ENCODE measurements at regions not wholly inside any gene's neighbourhood (a gene's known extent, or its start where the extent isn't known, plus 50 kb on each side); places are given as distances from the start of the nearest gene placed in this dataset.

DNA sequence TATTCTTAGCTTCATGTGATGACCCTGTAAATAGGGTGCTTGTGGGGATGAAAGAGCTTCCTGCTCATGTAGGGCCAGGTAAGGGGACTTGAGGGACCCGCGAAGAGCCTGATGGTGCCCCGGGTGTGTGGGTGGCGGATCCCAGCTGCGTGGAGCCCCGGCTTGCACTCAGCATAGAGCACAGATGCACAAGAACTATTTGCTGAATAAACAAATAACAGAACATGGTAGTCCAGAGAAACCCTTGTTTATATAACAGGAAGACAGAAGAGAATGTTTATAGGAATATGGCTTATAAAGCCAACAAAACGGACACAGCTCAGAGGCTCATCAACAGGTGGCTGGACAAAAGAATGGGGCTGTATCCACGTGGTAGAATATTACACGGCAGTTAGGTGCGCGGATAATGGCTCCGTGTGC is 106.9 kb upstream of the COL5A1 start:
- Histone ChIP-seq H3K36me3 (ENCODE audit: control insufficient read depth in 2 of 2, insufficient read depth in 2 of 2, low read length in 1 of 2) (no peaks in the 10 kb centered on the region), H3K9me3 (ENCODE audit: control insufficient read depth in 2 of 2, insufficient read depth in 1 of 2, low read depth in 1 of 2, low read length in 1 of 2) (peaks cover 3% of the 10 kb centered on the region in 2 donors)
- WGBS, 2 donors: 59 to 65% methylated on average over 12 of the region's 12 CpGs

DNA sequence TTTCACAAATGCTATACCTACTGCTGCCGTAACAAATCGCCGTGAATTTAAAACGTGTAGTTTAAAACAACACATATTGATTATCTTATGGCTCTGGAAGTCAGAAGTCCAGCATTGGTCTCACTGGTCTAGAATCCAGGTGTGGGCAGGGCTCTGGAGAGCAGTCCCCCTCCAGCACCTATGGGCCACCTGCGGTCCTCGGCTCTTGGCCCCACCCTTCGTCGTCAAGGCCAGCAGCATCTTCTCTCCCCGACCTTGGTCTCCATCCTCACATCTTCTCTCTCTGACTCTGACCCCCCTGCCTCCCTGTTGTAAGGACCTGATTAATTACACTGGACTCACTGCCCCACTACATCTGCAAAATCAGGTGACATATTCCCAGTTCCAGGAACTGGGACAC is 106.4 kb upstream of the COL5A1 start:
- 87 to 88% methylated on average over 9 of the region's 9 CpGs for WGBS, 2 donors
- no peak overlapping the region for H3K27ac ChIP-seq (ENCODE audit: low read depth in 2 of 2, low read length in 1 of 2)
- peaks cover 3% of the 10 kb centered on the region in 2 donors for H3K9me3 ChIP-seq (ENCODE audit: control insufficient read depth in 2 of 2, insufficient read depth in 1 of 2, low read depth in 1 of 2, low read length in 1 of 2)
- no peaks in the 10 kb centered on the region for H3K36me3 ChIP-seq (ENCODE audit: control insufficient read depth in 2 of 2, insufficient read depth in 2 of 2, low read length in 1 of 2)
- H3K4me3 ChIP-seq (ENCODE audit: low read depth in 1 of 2, low read length in 2 of 2): no peak overlapping the region
- H3K27me3 ChIP-seq (ENCODE audit: control insufficient read depth in 1 of 2, insufficient read depth in 2 of 2, low read length in 2 of 2): no peaks in the 10 kb centered on the region
- H3K4me1 ChIP-seq (ENCODE audit: control insufficient read depth in 2 of 2, insufficient read depth in 2 of 2, low read length in 1 of 2): peaks cover 0 to 2% of the 10 kb centered on the region in 2 donors

More for the DNA sequence above, 106.9 kb upstream of the COL5A1 start:
- H3K27ac ChIP-seq (ENCODE audit: low read depth in 2 of 2, low read length in 1 of 2): no peak overlapping the region
- no peak overlapping the region for H3K4me3 ChIP-seq (ENCODE audit: low read depth in 1 of 2, low read length in 2 of 2)
- peaks cover 0 to 2% of the 10 kb centered on the region in 2 donors for H3K4me1 ChIP-seq (ENCODE audit: control insufficient read depth in 2 of 2, insufficient read depth in 2 of 2, low read length in 1 of 2)
- no peaks in the 10 kb centered on the region for H3K27me3 ChIP-seq (ENCODE audit: control insufficient read depth in 1 of 2, insufficient read depth in 2 of 2, low read length in 2 of 2)

GRCh38 chr9:134536101-134536900 is 105.3 kb upstream of the COL5A1 start:
- Histone ChIP-seq H3K27me3 (ENCODE audit: control insufficient read depth in 1 of 2, insufficient read depth in 2 of 2, low read length in 2 of 2) (no peaks in the 10 kb centered on the region), H3K4me1 (ENCODE audit: control insufficient read depth in 2 of 2, insufficient read depth in 2 of 2, low read length in 1 of 2) (peaks cover 0 to 2% of the 10 kb centered on the region in 2 donors), H3K9me3 (ENCODE audit: control insufficient read depth in 2 of 2, insufficient read depth in 1 of 2, low read depth in 1 of 2, low read length in 1 of 2) (peaks cover 0 to 2% of the 10 kb centered on the region in 2 donors), H3K27ac (ENCODE audit: low read depth in 2 of 2, low read length in 1 of 2) (no peak overlapping the region), H3K4me3 (ENCODE audit: low read depth in 1 of 2, low read length in 2 of 2) (no peak overlapping the region), H3K36me3 (ENCODE audit: control insufficient read depth in 2 of 2, insufficient read depth in 2 of 2, low read length in 1 of 2) (no peaks in the 10 kb centered on the region)
- WGBS, 2 donors: 69 to 71% methylated on average over 22 of the region's 22 CpGs

- H3K9me3 ChIP-seq (ENCODE audit: control insufficient read depth in 2 of 2, insufficient read depth in 1 of 2, low read depth in 1 of 2, low read length in 1 of 2): no peaks in the 10 kb centered on the region
- WGBS, 2 donors: 86 to 88% methylated on average over 14 of the region's 14 CpGs
- H3K36me3 ChIP-seq (ENCODE audit: control insufficient read depth in 2 of 2, insufficient read depth in 2 of 2, low read length in 1 of 2): no peaks in the 10 kb centered on the region
- H3K4me1 ChIP-seq (ENCODE audit: control insufficient read depth in 2 of 2, insufficient read depth in 2 of 2, low read length in 1 of 2): peaks cover 0 to 2% of the 10 kb centered on the region in 2 donors
- H3K4me3 ChIP-seq (ENCODE audit: low read depth in 1 of 2, low read length in 2 of 2): no peak overlapping the region
- H3K27me3 ChIP-seq (ENCODE audit: control insufficient read depth in 1 of 2, insufficient read depth in 2 of 2, low read length in 2 of 2): no peaks in the 10 kb centered on the region
- no peak overlapping the region for H3K27ac ChIP-seq (ENCODE audit: low read depth in 2 of 2, low read length in 1 of 2)
These were observed 104.7 kb upstream of the COL5A1 start for GRCh38 chr9:134536931-134537330.

DNA sequence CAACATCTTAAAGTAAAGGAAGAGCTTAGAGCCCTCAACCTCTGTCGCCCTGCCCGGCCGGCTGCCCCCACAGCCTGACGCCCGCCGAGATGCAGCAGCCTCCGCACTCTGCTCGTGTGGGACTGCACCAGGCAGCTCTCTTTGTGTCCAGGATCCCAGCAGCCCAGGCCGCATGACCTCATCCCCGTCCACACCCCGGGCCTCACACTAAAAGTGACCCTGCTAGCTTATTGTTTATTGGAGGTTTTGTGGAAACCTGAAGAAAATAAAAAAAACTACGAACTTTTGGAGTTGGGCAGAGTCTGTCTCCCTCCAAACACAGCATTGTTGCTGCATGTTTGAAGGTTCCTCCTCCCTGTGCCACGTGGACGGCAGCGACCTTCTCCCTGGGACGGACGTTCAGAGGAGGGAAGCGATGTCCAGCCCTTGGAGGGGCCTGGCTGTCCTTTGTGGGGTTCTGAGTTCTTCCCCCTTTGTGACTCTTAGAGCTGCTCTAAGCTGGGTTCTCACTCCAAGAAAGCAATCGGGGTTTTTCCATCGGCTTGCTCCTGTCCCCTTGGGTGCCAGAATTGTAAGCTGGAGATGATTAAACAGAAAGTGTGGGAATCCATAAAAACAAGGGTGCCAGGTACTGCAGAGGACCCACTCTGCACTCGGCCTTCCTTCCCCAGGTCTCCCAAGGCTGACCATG is 103.5 kb upstream of the COL5A1 start:
- 62 to 72% methylated on average over 21 of the region's 21 CpGs for WGBS, 2 donors
- no peaks in the 10 kb centered on the region for H3K9me3 ChIP-seq (ENCODE audit: control insufficient read depth in 2 of 2, insufficient read depth in 1 of 2, low read depth in 1 of 2, low read length in 1 of 2)
- H3K4me1 ChIP-seq (ENCODE audit: control insufficient read depth in 2 of 2, insufficient read depth in 2 of 2, low read length in 1 of 2): peaks cover 0 to 2% of the 10 kb centered on the region in 2 donors
- H3K36me3 ChIP-seq (ENCODE audit: control insufficient read depth in 2 of 2, insufficient read depth in 2 of 2, low read length in 1 of 2): no peaks in the 10 kb centered on the region
- H3K4me3 ChIP-seq (ENCODE audit: low read depth in 1 of 2, low read length in 2 of 2): no peak overlapping the region
- H3K27me3 ChIP-seq (ENCODE audit: control insufficient read depth in 1 of 2, insufficient read depth in 2 of 2, low read length in 2 of 2): no peaks in the 10 kb centered on the region
- peak overlapping the region in 1 of 2 donors; percentile 23 for H3K27ac ChIP-seq (ENCODE audit: low read depth in 2 of 2, low read length in 1 of 2)

- no peaks in the 10 kb centered on the region for H3K36me3 ChIP-seq (ENCODE audit: control insufficient read depth in 2 of 2, insufficient read depth in 2 of 2, low read length in 1 of 2)
- peak overlapping the region in 1 of 2 donors; percentile 8 for H3K27ac ChIP-seq (ENCODE audit: low read depth in 2 of 2, low read length in 1 of 2)
- H3K27me3 ChIP-seq (ENCODE audit: control insufficient read depth in 1 of 2, insufficient read depth in 2 of 2, low read length in 2 of 2): no peaks in the 10 kb centered on the region
- 75 to 79% methylated on average over 21 of the region's 21 CpGs for WGBS, 2 donors
- H3K4me3 ChIP-seq (ENCODE audit: low read depth in 1 of 2, low read length in 2 of 2): no peak overlapping the region
- H3K4me1 ChIP-seq (ENCODE audit: control insufficient read depth in 2 of 2, insufficient read depth in 2 of 2, low read length in 1 of 2): peaks cover 0 to 2% of the 10 kb centered on the region in 2 donors
- H3K9me3 ChIP-seq (ENCODE audit: control insufficient read depth in 2 of 2, insufficient read depth in 1 of 2, low read depth in 1 of 2, low read length in 1 of 2): no peaks in the 10 kb centered on the region
These were observed 102.6 kb upstream of the COL5A1 start for GRCh38 chr9:134538856-134539566.

DNA sequence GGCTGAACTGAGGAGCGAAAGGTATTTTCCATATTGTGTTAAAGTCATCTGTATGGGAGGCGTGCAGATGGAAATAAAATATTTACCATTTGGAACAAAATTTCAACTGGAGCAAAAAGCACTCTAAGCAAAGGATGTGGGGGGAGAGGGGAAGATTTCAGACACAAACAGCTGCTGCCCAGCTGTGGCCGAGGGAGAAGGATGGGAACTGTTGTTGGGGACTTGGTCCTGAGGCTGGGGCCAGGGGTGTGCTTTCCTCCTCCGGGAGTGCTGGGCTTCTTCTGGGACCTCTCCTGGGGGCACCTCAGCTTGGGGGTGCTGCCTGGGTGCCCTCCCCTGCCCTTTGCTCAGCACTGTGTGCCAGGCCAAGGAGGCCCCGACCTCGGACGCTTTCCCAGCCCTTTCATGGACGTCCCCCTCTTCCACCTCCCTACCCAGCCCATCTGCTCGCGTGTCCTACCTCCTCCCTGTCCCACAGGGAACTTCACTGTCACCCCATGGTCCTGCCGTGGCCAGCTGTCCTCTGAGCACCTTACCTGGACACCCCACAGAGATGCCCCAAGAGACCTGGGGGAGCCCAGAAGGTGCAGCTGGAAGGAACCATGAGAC is 101.9 kb upstream of the COL5A1 start:
- H3K4me3 ChIP-seq (ENCODE audit: low read depth in 1 of 2, low read length in 2 of 2): no peak overlapping the region
- H3K27ac ChIP-seq (ENCODE audit: low read depth in 2 of 2, low read length in 1 of 2): no peak overlapping the region
- no peaks in the 10 kb centered on the region for H3K27me3 ChIP-seq (ENCODE audit: control insufficient read depth in 1 of 2, insufficient read depth in 2 of 2, low read length in 2 of 2)
- no peaks in the 10 kb centered on the region for H3K9me3 ChIP-seq (ENCODE audit: control insufficient read depth in 2 of 2, insufficient read depth in 1 of 2, low read depth in 1 of 2, low read length in 1 of 2)
- no peaks in the 10 kb centered on the region for H3K36me3 ChIP-seq (ENCODE audit: control insufficient read depth in 2 of 2, insufficient read depth in 2 of 2, low read length in 1 of 2)
- 69 to 73% methylated on average over 11 of the region's 11 CpGs for WGBS, 2 donors
- no peaks in the 10 kb centered on the region for H3K4me1 ChIP-seq (ENCODE audit: control insufficient read depth in 2 of 2, insufficient read depth in 2 of 2, low read length in 1 of 2)

DNA sequence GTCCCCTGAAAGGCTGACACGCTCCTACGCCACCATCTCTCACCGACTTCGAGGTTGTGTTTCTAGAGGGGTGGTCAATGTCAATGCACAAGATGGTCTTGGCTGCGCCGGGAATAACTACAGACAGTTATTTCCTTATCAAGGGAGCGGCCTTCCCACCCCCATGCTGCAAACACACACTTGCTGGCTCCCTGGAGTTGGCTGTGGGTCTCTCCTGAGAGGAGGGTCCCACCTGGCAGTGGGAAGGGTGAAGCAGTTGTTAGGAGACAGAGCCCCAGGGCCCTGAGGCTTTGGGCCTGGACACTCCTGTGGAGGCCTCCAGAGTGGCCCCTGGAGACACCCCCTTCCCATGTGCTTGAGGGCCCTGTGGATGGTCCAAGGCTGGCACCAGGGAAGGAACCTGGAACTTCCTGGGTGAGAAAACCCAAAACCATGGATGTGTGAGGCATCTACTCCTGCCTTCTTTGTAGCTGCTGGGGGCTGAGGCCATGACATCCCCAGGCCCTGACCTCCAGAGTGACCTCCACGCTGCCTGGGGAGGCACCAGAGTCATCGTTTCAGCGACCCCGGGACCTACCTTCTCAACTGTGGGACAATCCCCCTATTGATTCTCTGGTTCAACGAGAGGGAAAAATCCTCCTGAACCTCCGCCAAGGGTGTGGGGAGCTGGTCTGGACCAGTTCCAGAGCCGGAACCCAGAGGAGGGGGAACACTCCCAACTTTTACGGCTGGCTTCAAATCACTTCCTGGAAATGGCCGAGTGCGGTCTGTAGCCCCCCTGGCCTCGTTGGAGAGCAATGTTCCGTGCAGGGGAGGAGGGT is 101.1 kb upstream of the COL5A1 start:
- 75 to 76% methylated on average over 19 of the region's 19 CpGs for WGBS, 2 donors
- Histone ChIP-seq H3K4me1 (ENCODE audit: control insufficient read depth in 2 of 2, insufficient read depth in 2 of 2, low read length in 1 of 2) (no peaks in the 10 kb centered on the region), H3K27ac (ENCODE audit: low read depth in 2 of 2, low read length in 1 of 2) (no peak overlapping the region)

More for the DNA sequence above, 101.1 kb upstream of the COL5A1 start:
- Histone ChIP-seq H3K4me3 (ENCODE audit: low read depth in 1 of 2, low read length in 2 of 2) (no peak overlapping the region), H3K36me3 (ENCODE audit: control insufficient read depth in 2 of 2, insufficient read depth in 2 of 2, low read length in 1 of 2) (no peaks in the 10 kb centered on the region), H3K27me3 (ENCODE audit: control insufficient read depth in 1 of 2, insufficient read depth in 2 of 2, low read length in 2 of 2) (no peaks in the 10 kb centered on the region), H3K9me3 (ENCODE audit: control insufficient read depth in 2 of 2, insufficient read depth in 1 of 2, low read depth in 1 of 2, low read length in 1 of 2) (no peaks in the 10 kb centered on the region)

Measured in esophagus (tissue), 2 donors.